ENCODE measurements at regions not wholly inside any gene's neighbourhood (a gene's known extent, or its start where the extent isn't known, plus 50 kb on each side); places are given as distances from the start of the nearest gene placed in this dataset.
"Not testable (repeated sequence)": the region's sequence is repeated elsewhere in the genome, so short reads cannot be mapped to it uniquely, and the experiment has no call there.

GRCh38 chr12:102314821-102315220 lies 117.2 kb upstream of the PMCH start:
- Mint-ChIP-seq H3K36me3 (ENCODE audit: insufficient read depth, unreplicated experiment) (no peaks in the 10 kb centered on the region), H3K4me3 (ENCODE audit: unreplicated experiment) (no peak overlapping the region), H3K4me1 (ENCODE audit: insufficient read depth, unreplicated experiment) (no peaks in the 10 kb centered on the region), H3K27me3 (ENCODE audit: insufficient read depth, unreplicated experiment) (no peaks in the 10 kb centered on the region), H3K9me3 (ENCODE audit: unreplicated experiment) (no peaks in the 10 kb centered on the region), H3K27ac (ENCODE audit: low read depth, unreplicated experiment) (no peak overlapping the region)
- intact Hi-C loops (cut with micrococcal nuclease), result no loop called here
- BruUV-seq (replicated peaks), result no TSS peak
- DNase-seq (ENCODE audit: unreplicated experiment), result no peak
- no peak for TF ChIP-seq CTCF (IDR thresholded peaks at IDR 0.05; ENCODE audit: unreplicated experiment)
- ChIA-PET POLR2A (no interaction called here), CTCF (interaction anchor here (1.0 kb wide), 1 partner anchor 30 kb away, joined by 3 read pairs; no protein-coding TSS in a partner anchor)

- H3K27me3 Mint-ChIP-seq (ENCODE audit: insufficient read depth, unreplicated experiment); H3K36me3 Mint-ChIP-seq (ENCODE audit: insufficient read depth, unreplicated experiment): not testable (repeated sequence)
Observed at GRCh38 chr12:102313116-102313971, 115.7 kb upstream of the PMCH start.

GRCh38 chr12:102305486-102305885 lies 107.9 kb upstream of the PMCH start:
- Mint-ChIP-seq H3K9me3 (ENCODE audit: unreplicated experiment) (no peaks in the 10 kb centered on the region), H3K4me1 (ENCODE audit: insufficient read depth, unreplicated experiment) (no peaks in the 10 kb centered on the region), H3K27ac (ENCODE audit: low read depth, unreplicated experiment) (no peak overlapping the region), H3K4me3 (ENCODE audit: unreplicated experiment) (no peak overlapping the region), H3K36me3 (ENCODE audit: insufficient read depth, unreplicated experiment) (no peaks in the 10 kb centered on the region), H3K27me3 (ENCODE audit: insufficient read depth, unreplicated experiment) (no peaks in the 10 kb centered on the region)
- intact Hi-C loops (cut with micrococcal nuclease), result loop anchor here (10.0 kb wide), 1 partner anchor 459 kb away; no protein-coding TSS in a partner anchor
- CTCF ChIA-PET, result no interaction called here
- no peak for DNase-seq (ENCODE audit: unreplicated experiment)
- POLR2A ChIA-PET, result no interaction called here
- no TSS peak for BruUV-seq (replicated peaks)
- no peak for TF ChIP-seq CTCF (IDR thresholded peaks at IDR 0.05; ENCODE audit: unreplicated experiment)

More at GRCh38 chr12:102313116-102313971, 115.7 kb upstream of the PMCH start:
- CTCF ChIA-PET; BruUV-seq (replicated peaks); H3K4me1 Mint-ChIP-seq (ENCODE audit: insufficient read depth, unreplicated experiment); DNase-seq (ENCODE audit: unreplicated experiment); POLR2A ChIA-PET; H3K9me3 Mint-ChIP-seq (ENCODE audit: unreplicated experiment); H3K4me3 Mint-ChIP-seq (ENCODE audit: unreplicated experiment); H3K27ac Mint-ChIP-seq (ENCODE audit: low read depth, unreplicated experiment); intact Hi-C loops (cut with micrococcal nuclease): not testable (repeated sequence)

- not testable (repeated sequence) for H3K36me3 Mint-ChIP-seq (ENCODE audit: insufficient read depth, unreplicated experiment); H3K27ac Mint-ChIP-seq (ENCODE audit: low read depth, unreplicated experiment); H3K4me3 Mint-ChIP-seq (ENCODE audit: unreplicated experiment); H3K27me3 Mint-ChIP-seq (ENCODE audit: insufficient read depth, unreplicated experiment); BruUV-seq (replicated peaks); H3K9me3 Mint-ChIP-seq (ENCODE audit: unreplicated experiment); DNase-seq (ENCODE audit: unreplicated experiment); H3K4me1 Mint-ChIP-seq (ENCODE audit: insufficient read depth, unreplicated experiment)
- CTCF ChIA-PET, result interaction anchor here (0.6 to 2.9 kb wide), 3 partner anchors 160 to 252 kb away, joined by 4 to 7 read pairs (median 4); no protein-coding TSS in a partner anchor
- POLR2A ChIA-PET, result interaction anchor here (0.6 kb wide), 1 partner anchor 51 kb away, joined by 3 read pairs; no protein-coding TSS in a partner anchor
- intact Hi-C loops (cut with micrococcal nuclease), result loop anchor here (10.0 kb wide), 1 partner anchor 460 kb away; no protein-coding TSS in a partner anchor
Observed at GRCh38 chr12:102304667-102305066, 107.0 kb upstream of the PMCH start.

- intact Hi-C loops (cut with micrococcal nuclease), result loop anchor here (10.0 kb wide), 1 partner anchor 462 kb away; no protein-coding TSS in a partner anchor
Observed at GRCh38 chr12:102302553-102302952, 104.9 kb upstream of the PMCH start.

More at GRCh38 chr12:102302553-102302952, 104.9 kb upstream of the PMCH start:
- H3K4me3 Mint-ChIP-seq (ENCODE audit: unreplicated experiment), result no peak overlapping the region
- H3K27ac Mint-ChIP-seq (ENCODE audit: low read depth, unreplicated experiment), result no peak overlapping the region
- no peak for TF ChIP-seq CTCF (IDR thresholded peaks at IDR 0.05; ENCODE audit: unreplicated experiment)
- H3K4me1 Mint-ChIP-seq (ENCODE audit: insufficient read depth, unreplicated experiment), result peaks cover 9% of the 10 kb centered on the region
- POLR2A ChIA-PET, result no interaction called here
- BruUV-seq (replicated peaks), result no TSS peak
- CTCF ChIA-PET, result interaction anchor here (0.7 to 2.9 kb wide), 2 partner anchors 181 to 338 kb away, joined by 3 to 7 read pairs; no protein-coding TSS in a partner anchor
- H3K27me3 Mint-ChIP-seq (ENCODE audit: insufficient read depth, unreplicated experiment), result no peaks in the 10 kb centered on the region
- H3K9me3 Mint-ChIP-seq (ENCODE audit: unreplicated experiment), result no peaks in the 10 kb centered on the region
- no peak for DNase-seq (ENCODE audit: unreplicated experiment)
- no peaks in the 10 kb centered on the region for H3K36me3 Mint-ChIP-seq (ENCODE audit: insufficient read depth, unreplicated experiment)
